ENCODE measurements at regions not wholly inside any gene's neighbourhood (a gene's known extent, or its start where the extent isn't known, plus 50 kb on each side); places are given as distances from the start of the nearest gene placed in this dataset.
"Not testable (repeated sequence)": the region's sequence is repeated elsewhere in the genome, so short reads cannot be mapped to it uniquely, and the experiment has no call there.

DNA sequence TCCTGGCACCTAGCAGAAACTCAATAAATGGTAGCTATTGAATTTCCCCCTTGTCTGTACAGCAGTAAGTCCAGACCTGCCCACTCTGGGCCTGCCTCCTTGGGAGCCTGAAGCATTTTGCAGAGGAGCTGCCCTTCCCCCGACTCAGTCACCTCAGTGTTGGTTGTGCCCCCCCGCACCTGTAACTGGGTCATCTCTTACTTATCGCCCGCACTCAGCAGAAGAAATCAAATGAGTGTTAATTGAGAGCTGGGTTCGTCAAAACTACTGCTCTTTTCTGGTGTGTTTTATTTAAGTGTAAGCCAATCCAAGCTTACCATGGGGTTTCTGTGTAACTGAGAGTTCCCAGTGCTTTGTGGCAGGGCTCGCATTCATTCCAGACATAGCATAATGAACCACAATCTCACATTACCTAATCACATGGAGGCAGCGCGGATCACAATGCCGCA, 175.5 kb upstream of the IRF2BP2 start:
- not testable (repeated sequence) for DNase-seq

GRCh38 chr1:234784108-234784507, 174.1 kb upstream of the IRF2BP2 start:
- not testable (repeated sequence) for DNase-seq

DNA sequence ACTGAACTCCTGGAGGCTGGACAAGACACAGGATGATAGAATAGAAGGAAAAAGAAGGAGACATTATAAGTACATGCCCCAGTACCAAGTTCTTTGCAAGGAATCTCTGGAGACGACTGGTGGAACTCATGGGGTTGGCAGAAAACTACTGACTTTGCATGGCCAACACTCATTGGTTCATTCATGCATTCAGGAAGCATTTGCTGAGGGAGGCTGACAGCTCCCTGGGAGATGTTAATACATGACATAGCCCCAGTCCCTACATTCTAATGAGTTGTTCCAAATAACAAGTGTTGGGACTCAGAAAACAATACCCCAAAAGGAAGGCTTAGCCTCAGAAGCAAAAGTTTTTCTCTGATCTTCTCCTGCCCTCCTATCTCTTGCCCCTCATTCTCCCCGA, 172.8 kb upstream of the IRF2BP2 start:
- no peak for DNase-seq

DNA sequence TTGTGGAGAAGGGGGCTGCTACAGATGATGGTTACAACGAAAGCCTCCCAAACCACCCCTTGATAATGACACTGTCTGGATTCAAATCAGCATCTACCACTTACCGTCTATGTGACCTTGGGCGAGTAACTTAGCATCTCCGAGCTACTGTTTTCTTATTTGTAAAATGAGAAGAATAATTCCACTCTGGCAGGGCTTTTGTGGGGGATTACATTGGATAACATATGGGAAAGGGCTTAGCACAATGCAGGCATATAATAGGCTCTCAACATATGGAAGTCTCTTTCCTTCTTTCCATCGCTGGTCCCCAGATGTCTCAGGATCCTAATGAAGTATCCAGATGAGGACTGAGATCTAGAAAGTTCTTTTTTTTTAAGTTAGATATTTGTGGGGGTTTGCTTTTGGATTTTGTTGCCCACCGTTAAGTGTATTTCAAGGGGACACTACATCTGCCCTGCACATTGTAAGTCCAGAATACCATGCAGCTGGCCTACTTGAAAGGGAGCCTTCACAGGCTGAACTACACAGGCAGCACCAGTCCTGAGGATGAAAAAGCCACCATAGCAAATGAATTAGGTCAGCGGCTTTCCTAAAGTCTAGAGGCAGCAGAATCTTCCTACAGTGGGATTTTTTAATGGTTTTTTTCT, 172.2 kb upstream of the IRF2BP2 start:
- DNase-seq, result no peak

DNA sequence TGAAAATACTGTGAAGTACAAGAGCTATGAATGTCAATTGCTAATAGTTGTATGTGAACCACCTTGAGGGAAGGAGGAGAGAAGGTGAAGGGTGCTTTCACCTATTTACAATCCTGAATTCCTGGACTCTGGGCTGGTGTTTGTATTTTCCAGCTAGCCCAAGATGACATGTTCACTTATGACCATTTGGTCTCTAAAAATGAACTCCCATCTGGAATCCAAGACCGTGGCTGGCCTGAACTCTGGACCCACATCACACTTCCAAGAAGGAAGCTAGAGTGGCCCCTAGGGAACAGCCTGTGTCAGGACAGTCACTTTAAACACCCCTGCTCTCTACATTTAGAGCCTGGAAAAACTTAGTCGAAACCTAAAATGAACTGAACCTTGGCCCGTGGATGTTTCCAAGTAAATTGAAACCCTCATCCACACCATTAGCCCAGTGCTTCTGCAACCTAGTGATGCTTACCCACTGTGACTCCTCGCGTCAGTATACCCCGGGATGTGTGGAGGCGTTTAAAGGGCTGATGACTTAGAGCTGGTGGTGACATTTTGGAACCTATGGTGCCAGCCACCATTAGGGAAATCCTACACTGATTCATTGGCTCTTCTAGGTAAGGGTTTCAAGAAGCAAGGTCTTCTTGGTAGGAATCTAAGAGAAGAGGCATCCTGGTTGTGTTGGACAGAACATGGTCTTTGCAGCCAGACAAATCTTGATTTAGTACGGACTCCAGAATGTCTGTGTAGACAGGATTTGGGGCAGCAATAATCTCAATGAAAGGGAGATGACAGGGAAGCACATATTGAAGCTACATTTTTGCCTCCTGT, 171.5 kb upstream of the IRF2BP2 start:
- no peak for DNase-seq

- DNase-seq, result no peak
Observed at GRCh38 chr1:234780531-234781162, 170.7 kb upstream of the IRF2BP2 start.

GRCh38 chr1:234780112-234780511, 170.1 kb upstream of the IRF2BP2 start:
- DNase-seq, result no peak

- not testable (repeated sequence) for DNase-seq
Observed at GRCh38 chr1:234779600-234779999, 169.6 kb upstream of the IRF2BP2 start.

- no peak for DNase-seq
Observed at GRCh38 chr1:234779160-234779538, 169.2 kb upstream of the IRF2BP2 start.

DNA sequence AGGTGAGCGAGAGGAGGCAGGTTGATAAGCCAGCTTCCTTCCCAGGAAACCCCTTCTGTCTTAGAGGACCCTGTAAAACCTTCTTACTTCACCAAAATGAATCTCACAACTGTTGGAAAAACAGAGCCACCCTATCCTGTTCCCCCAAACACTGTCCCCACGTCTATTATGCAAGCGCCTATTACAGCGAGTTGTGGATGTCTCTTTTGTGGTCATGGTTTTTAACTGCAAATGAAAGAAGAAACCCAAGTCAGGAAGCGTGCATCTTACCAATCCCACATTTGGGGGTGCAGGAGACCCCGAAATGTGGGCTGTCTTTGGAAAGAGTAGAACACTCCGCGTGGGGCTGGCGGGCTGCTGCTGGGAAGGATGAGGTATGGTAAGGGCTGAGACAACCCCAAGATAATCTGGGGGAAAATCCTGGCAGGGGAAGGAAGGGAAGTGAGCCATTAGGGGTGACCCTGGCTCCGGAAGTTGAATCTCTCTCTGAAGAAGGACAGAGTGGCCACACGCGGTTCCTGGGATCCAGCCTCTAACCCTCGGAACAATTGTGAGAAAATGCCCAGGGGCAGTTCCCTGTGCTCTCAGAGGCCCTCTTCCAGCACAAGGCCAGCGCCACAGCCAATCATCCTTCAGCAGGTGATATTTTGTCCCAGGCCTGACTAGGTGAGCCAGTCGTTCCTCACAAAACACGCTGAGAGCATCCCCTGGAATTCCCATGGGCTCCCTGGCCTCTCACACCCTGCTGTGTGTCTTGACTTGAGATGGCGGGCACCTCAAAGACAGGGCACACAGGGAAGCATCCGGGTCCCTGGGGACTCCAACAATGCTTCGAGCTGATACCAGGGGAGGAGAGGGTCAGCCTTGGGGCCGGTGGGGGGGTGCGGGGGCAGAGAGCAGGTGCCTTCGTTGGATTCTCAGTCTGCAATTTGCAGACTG, 168.5 kb upstream of the IRF2BP2 start:
- DNase-seq, result no peak

- DNase-seq, result no peak
Observed at GRCh38 chr1:234777856-234778220, 167.9 kb upstream of the IRF2BP2 start.

- no peak for DNase-seq
Observed at GRCh38 chr1:234776876-234777855, 167.2 kb upstream of the IRF2BP2 start.

DNA sequence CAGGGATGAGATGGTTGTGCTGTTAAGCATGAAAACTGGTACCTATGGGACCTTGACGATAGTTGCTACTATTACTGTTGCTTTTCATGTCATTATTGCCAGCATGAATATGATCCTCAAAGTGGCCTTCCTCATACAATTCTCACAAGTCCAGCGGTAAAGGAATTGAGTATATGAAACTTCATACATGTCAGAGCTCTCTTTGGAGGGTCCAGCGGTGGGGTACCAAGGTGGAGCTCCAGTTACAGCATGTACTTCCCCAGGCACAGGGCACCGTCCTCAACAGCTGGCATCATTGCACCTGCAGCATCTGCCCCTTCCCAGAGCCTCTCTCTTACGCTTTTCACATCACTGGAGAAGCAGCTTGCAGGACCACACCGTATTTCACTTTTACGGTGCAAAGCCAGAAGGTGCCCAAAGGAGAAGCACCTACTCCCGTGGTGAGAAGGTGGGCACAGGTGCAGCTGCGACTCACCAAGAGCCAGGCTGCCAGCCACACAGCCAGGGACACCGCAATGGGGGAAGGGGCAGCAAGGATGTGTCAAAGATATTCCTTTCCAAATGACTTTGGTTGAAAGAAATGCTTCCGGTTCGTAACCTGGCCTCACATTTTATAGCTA, 166.4 kb upstream of the IRF2BP2 start:
- DNase-seq, result no peak

DNA sequence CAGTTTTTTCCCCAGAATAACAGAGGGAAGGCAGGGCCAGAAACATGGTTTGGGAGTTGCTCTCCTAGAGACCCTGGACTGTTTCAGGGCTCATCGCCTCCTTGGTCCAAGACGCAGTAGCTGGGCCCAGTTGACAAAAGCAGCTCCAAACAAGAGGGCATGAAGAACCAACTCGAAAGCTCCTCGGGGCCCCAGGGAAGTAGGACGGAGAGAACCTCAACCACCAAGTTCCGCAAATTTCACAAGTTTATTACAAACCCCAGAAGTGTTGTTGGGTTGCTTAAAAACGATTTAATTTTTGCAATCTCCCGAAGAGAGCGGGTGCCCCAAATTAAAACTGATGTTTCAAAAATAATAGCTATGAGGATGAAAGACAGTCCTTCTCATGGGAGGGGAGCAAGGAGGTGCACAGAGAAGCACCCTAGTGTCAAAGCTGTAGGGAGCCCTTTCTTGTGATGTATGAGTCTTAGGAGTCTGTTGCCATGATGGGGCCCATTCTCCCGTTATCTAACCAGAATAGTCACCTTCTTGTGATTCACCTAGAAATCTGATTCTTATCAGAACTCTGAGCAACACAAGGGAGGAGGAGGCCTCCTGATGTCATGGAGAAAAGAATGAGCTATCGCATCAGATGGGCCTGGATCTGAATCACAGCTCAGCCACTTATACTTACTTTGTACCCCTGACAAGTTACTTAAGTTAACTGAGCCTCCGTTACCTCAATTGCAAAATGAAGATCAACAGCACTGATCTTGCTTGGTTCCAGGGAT, 165.7 kb upstream of the IRF2BP2 start:
- DNase-seq, result no peak

- no peak for DNase-seq
Observed at GRCh38 chr1:234774971-234775370, 165.0 kb upstream of the IRF2BP2 start.

- no peak for DNase-seq
Observed at GRCh38 chr1:234773936-234774677, 164.1 kb upstream of the IRF2BP2 start.

- peak; percentile 27 for DNase-seq
Observed at GRCh38 chr1:234772345-234773147, 162.6 kb upstream of the IRF2BP2 start.

DNA sequence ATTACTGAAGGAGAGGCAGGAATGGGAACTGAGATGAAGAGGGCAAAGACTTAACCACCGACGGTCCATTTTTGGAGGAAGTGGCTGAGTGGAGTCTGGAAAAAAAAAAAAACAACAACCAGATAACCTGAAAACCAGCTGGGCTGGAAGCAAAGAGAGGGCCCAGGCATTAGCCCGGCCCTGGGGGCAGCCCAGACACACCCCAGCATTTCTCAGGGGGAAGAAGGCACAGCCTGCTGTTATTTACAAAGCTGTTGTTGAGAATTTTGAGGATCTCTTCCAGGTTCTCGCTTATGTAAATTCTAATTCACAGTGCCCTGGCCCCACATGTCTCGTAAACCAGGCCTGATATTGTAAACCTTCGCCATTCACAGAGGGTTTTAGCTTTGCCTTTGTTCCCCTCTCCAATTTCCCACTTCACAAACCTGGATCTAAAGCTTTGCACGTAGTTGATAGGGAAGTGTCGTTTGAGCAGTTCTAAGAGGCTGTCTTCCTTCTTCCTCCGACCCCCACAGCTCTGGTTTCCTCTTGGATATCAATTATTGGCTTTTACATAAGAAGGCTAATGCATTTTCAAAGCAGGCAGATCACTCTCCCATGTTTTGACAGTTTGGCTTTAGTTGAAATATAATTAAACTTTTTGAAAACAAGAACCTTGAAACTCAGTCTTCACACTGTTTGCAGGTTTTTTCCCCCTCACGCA, 161.8 kb upstream of the IRF2BP2 start:
- no peak for DNase-seq
